Panc1 (cell line): ENCODE measurements at regions not wholly inside any gene's neighbourhood (a gene's known extent, or its start where the extent isn't known, plus 50 kb on each side); places are given as distances from the start of the nearest gene placed in this dataset.

Source experiments
- ATAC-seq: fragments of 200-7000 bp; cut with Tn5 transposase; 2 replicates; pipeline ENCODE4 v1.9.1; 2020; ENCODE audit warnings: mild to moderate bottlenecking, moderate library complexity
- BruUV-seq: library from RNA; stranded (reverse); fragments of 400-500 nt; replicated peaks from 2 replicates; lab custom pipeline; 2021; lab: Mats Ljungman, UMichigan
- CTCF ChIA-PET: fragments of 300-600 bp; sonication (Branson Sonifier 250); formaldehyde crosslinking; loops from one replicate; lab custom pipeline; 2022; ENCODE audit warnings: antibody characterized with exemption; lab: Charles Lee
- POLR2A ChIA-PET: fragments of 300-600 bp; sonication (Branson Sonifier 250); formaldehyde crosslinking; loops from one replicate; lab custom pipeline; 2022; ENCODE audit warnings: antibody characterized with exemption; lab: Charles Lee
- DNase-seq: peaks from one replicate; pipeline ENCODE4 v3.0.0-alpha.2; 2010; ENCODE audit warnings: low read depth, low spot score
- H3K27ac ChIP-seq: 2 replicates; pipeline ENCODE4 v1.5.1; 2011; ENCODE audit warnings: mild to moderate bottlenecking, low read length, inconsistent platforms
- H3K27me3 ChIP-seq: fragments of 200-500 bp; sonication (Bioruptor generic); 2 replicates; pipeline ENCODE4 v1.6.0; 2014; ENCODE audit warnings: low read length, inconsistent platforms; ENCODE audit not compliant: control insufficient read depth, insufficient read depth
- H3K36me3 ChIP-seq: fragments of 200-500 bp; sonication (Bioruptor generic); 2 replicates; pipeline ENCODE4 v1.5.1; 2014; ENCODE audit warnings: inconsistent platforms, mild to moderate bottlenecking, low read length, moderate library complexity; ENCODE audit not compliant: control insufficient read depth, insufficient read depth
- H3K4me1 ChIP-seq: 2 replicates; pipeline ENCODE4 v1.5.1; 2011; ENCODE audit warnings: inconsistent platforms, mild to moderate bottlenecking, low read length, moderate library complexity; ENCODE audit not compliant: control insufficient read depth, insufficient read depth
- H3K4me3 ChIP-seq, 2 experiments: 2 replicates each; pipeline ENCODE4 v1.5.1; 2011 to 2012; ENCODE audit warnings: low read depth in 2 of 2, low read length in 2 of 2, mild to moderate bottlenecking in 2 of 2, inconsistent platforms in 1 of 2, moderate library complexity in 1 of 2
- H3K9me3 ChIP-seq: fragments of 200-500 bp; sonication (Bioruptor generic); 2 replicates; pipeline ENCODE4 v1.5.1; 2014; ENCODE audit warnings: low read depth, mild to moderate bottlenecking, inconsistent platforms, low read length, moderate library complexity; ENCODE audit not compliant: control insufficient read depth, insufficient read depth
- CTCF ChIP-seq: fragments of 450-650 bp; IDR thresholded peaks from 2 replicates; pipeline ENCODE4 v1.5.1; 2017; ENCODE audit warnings: mild to moderate bottlenecking
- POLR2AphosphoS5 ChIP-seq: IDR thresholded peaks from 2 replicates; pipeline ENCODE4 v1.6.1; 2012; ENCODE audit warnings: mild to moderate bottlenecking, low read depth, low read length, moderate library complexity
- REST ChIP-seq, 2 experiments: IDR thresholded peaks; 2 replicates each; pipeline ENCODE4 v1.6.1; 2011 to 2012; ENCODE audit warnings: low read depth in 2 of 2, control low read depth in 1 of 2, low read length in 1 of 2, mild to moderate bottlenecking in 1 of 2, moderate library complexity in 1 of 2; ENCODE audit not compliant: insufficient read depth in 1 of 2
- SIN3A ChIP-seq: IDR thresholded peaks from 2 replicates; pipeline ENCODE4 v1.6.1; 2012; ENCODE audit warnings: low read depth, mild to moderate bottlenecking, low read length, moderate library complexity, borderline replicate concordance; ENCODE audit not compliant: insufficient read depth
- TCF7L2 ChIP-seq: IDR thresholded peaks from 2 replicates; pipeline ENCODE4 v1.6.1; 2011; ENCODE audit warnings: mild to moderate bottlenecking, low read depth, low read length, inconsistent platforms
- in situ Hi-C: cut with HindIII; loops from 2 replicates; pipeline ENCODE4 v1.10.0; 2016; ENCODE audit warnings: low sequenced_read_pairs, low pct_unique_long_range_greater_than_20kb
- intact Hi-C: fragments of 100-400 bp; cut with micrococcal nuclease; formaldehyde crosslinking; loops from one replicate; pipeline ENCODE4 v1.10.0; 2022; ENCODE audit not compliant: unreplicated experiment

GRCh38 chr4:170259631-170260153 is 169.9 kb upstream of the AADAT start:
- DNase-seq (peak; percentile 70), ATAC-seq (peak; percentile 96)
- Histone ChIP-seq H3K27ac (no peak overlapping the region), H3K4me1 (no peaks in the 10 kb centered on the region), H3K36me3 (no peaks in the 10 kb centered on the region), H3K27me3 (no peaks in the 10 kb centered on the region), H3K4me3 (no peak overlapping the region), H3K9me3 (no peaks in the 10 kb centered on the region)
- ChIA-PET CTCF (interaction anchor here (0.6 to 1.9 kb wide), 2 partner anchors 9 to 238 kb away, joined by 3 to 4 read pairs; no protein-coding TSS in a partner anchor), POLR2A (no interaction called here)
- no TSS peak for BruUV-seq
- TF ChIP-seq REST (IDR thresholded peaks at IDR 0.05; ENCODE audit: insufficient read depth in 1 of 2, low read depth in 2 of 2, low read length in 1 of 2) = no peak
- TF ChIP-seq CTCF = peak; percentile 86
- intact Hi-C loops (loop anchor here (1.0 to 5.0 kb wide), 3 partner anchors 121 to 593 kb away; no protein-coding TSS in a partner anchor), in situ Hi-C loops (no loop called here)

GRCh38 chr4:170256807-170257206 is 167.1 kb upstream of the AADAT start:
- no TSS peak for BruUV-seq
- TF ChIP-seq POLR2AphosphoS5 = no peak
- no peak for TF ChIP-seq CTCF
- TF ChIP-seq REST (IDR thresholded peaks at IDR 0.05; ENCODE audit: insufficient read depth in 1 of 2, low read depth in 2 of 2, low read length in 1 of 2) = no peak
- TF ChIP-seq TCF7L2 = no peak
- TF ChIP-seq SIN3A = no peak
- no peak for DNase-seq
- in situ Hi-C loops (no loop called here), intact Hi-C loops (loop anchor here (5.0 kb wide), 1 partner anchor 240 kb away; no protein-coding TSS in a partner anchor)
- CTCF ChIA-PET = no interaction called here
- POLR2A ChIA-PET = no interaction called here
- Histone ChIP-seq H3K27ac (no peak overlapping the region), H3K9me3 (no peaks in the 10 kb centered on the region), H3K36me3 (no peaks in the 10 kb centered on the region), H3K4me3 (no peak overlapping the region), H3K27me3 (no peaks in the 10 kb centered on the region), H3K4me1 (no peaks in the 10 kb centered on the region)
- ATAC-seq = no peak
